IMR-90 (cell line): ENCODE measurements at regions not wholly inside any gene's neighbourhood (a gene's known extent, or its start where the extent isn't known, plus 50 kb on each side); places are given as distances from the start of the nearest gene placed in this dataset.

Source experiments
- BHLHE40 ChIP-seq: fragments of 150-350 bp; IDR thresholded peaks from 2 replicates; pipeline ENCODE4 v1.6.1; 2016; ENCODE audit warnings: mild to moderate bottlenecking, low read depth, low read length
- FOS ChIP-seq: fragments of 150-350 bp; IDR thresholded peaks from 2 replicates; pipeline ENCODE4 v1.6.1; 2016; ENCODE audit warnings: low read depth, low read length
- MXI1 ChIP-seq: IDR thresholded peaks from 2 replicates; pipeline ENCODE4 v1.6.1; 2012; ENCODE audit warnings: low read depth, mild to moderate bottlenecking, low read length, moderate library complexity, borderline replicate concordance
- NFE2L2 ChIP-seq: fragments of 150-350 bp; IDR thresholded peaks from 2 replicates; pipeline ENCODE4 v1.6.1; 2016; ENCODE audit warnings: low read depth, mild to moderate bottlenecking, low read length
- TF ChIP-seq, protein P1 (sequence below): fragments of 150-350 bp; IDR thresholded peaks from 2 replicates; pipeline ENCODE4 v1.6.1; 2017; ENCODE audit warnings: mild to moderate bottlenecking, antibody characterized with exemption, low read length, low read depth

- TF ChIP-seq, protein P1, sequence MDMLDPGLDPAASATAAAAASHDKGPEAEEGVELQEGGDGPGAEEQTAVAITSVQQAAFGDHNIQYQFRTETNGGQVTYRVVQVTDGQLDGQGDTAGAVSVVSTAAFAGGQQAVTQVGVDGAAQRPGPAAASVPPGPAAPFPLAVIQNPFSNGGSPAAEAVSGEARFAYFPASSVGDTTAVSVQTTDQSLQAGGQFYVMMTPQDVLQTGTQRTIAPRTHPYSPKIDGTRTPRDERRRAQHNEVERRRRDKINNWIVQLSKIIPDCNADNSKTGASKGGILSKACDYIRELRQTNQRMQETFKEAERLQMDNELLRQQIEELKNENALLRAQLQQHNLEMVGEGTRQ = no peak
- TF ChIP-seq MXI1 = no peak
- no peak for TF ChIP-seq NFE2L2
- no peak for TF ChIP-seq FOS
- no peak for TF ChIP-seq BHLHE40
Measured at GRCh38 chr7:434891-435629, 84.6 kb downstream of the PDGFA start.
